ENCODE measurements at regions not wholly inside any gene's neighbourhood (a gene's known extent, or its start where the extent isn't known, plus 50 kb on each side); places are given as distances from the start of the nearest gene placed in this dataset.

- TF ChIP-seq CTCF (IDR thresholded peaks at IDR 0.05) (no peak), POLR2AphosphoS5 (IDR thresholded peaks at IDR 0.05; ENCODE audit: low read depth, low read length) (no peak), TCF7L2 (IDR thresholded peaks at IDR 0.05; ENCODE audit: low read depth, low read length) (no peak), REST (IDR thresholded peaks at IDR 0.05; ENCODE audit: insufficient read depth in 1 of 2, low read depth in 2 of 2, low read length in 1 of 2) (no peak), SIN3A (IDR thresholded peaks at IDR 0.05; ENCODE audit: borderline replicate concordance, insufficient read depth, low read depth, low read length) (no peak)
Measured at GRCh38 chr1:81174052-81174451, 626.7 kb upstream of the ADGRL2 start.

All from Panc1 (cell line).